AG04450 (cell line): ENCODE measurements at regions not wholly inside any gene's neighbourhood (a gene's known extent, or its start where the extent isn't known, plus 50 kb on each side); places are given as distances from the start of the nearest gene placed in this dataset.

Source experiments
- CTCF ChIA-PET: fragments of 300-600, 350-600 bp; formaldehyde crosslinking; extraction: SDS; loops from one replicate; lab custom pipeline; 2022; ENCODE audit warnings: antibody characterized with exemption, inconsistent platforms; lab: Charles Lee
- POLR2A ChIA-PET: fragments of 350-600 bp; formaldehyde crosslinking; extraction: SDS; loops from one replicate; lab custom pipeline; 2021; ENCODE audit warnings: antibody characterized with exemption, inconsistent platforms; lab: Yijun Ruan, JAX
- DNase-seq: peaks from one replicate; pipeline ENCODE4 v3.0.0-alpha.2; 2011; ENCODE audit warnings: low read depth, low spot score
- H3K27ac ChIP-seq: one replicate; pipeline ENCODE4 v1.5.1; 2012; ENCODE audit warnings: low read depth, low read length, control low read depth
- H3K27me3 ChIP-seq: one replicate; pipeline ENCODE4 v1.6.0; 2012; ENCODE audit warnings: low read length; ENCODE audit not compliant: control insufficient read depth, insufficient read depth
- H3K4me3 ChIP-seq: 2 replicates; pipeline ENCODE4 v1.5.1; 2011; ENCODE audit warnings: mild to moderate bottlenecking, low read depth, low read length, control low read depth
- H3K9me3 ChIP-seq: 2 replicates; pipeline ENCODE4 v1.5.1; 2012; ENCODE audit warnings: low read length; ENCODE audit not compliant: control insufficient read depth, insufficient read depth
- CTCF ChIP-seq: IDR thresholded peaks from 2 replicates; pipeline ENCODE4 v1.5.1; 2011; ENCODE audit warnings: low read depth, low read length, control low read depth, inconsistent platforms

- no peak for DNase-seq
- ChIA-PET POLR2A (no interaction called here), CTCF (no interaction called here)
- Histone ChIP-seq H3K4me3 (no peak overlapping the region), H3K27ac (no peak overlapping the region), H3K9me3 (no peaks in the 10 kb centered on the region), H3K27me3 (no peaks in the 10 kb centered on the region)
- TF ChIP-seq CTCF: no peak
Measured at GRCh38 chr12:23088594-23088993, 463.6 kb downstream of the ETNK1 start.

GRCh38 chr12:23093488-23093887 is 468.5 kb downstream of the ETNK1 start:
- H3K9me3 ChIP-seq: no peaks in the 10 kb centered on the region
- H3K4me3 ChIP-seq: no peak overlapping the region
- ChIA-PET POLR2A (no interaction called here), CTCF (no interaction called here)
- DNase-seq: no peak
- no peak overlapping the region for H3K27ac ChIP-seq
- no peaks in the 10 kb centered on the region for H3K27me3 ChIP-seq
- no peak for TF ChIP-seq CTCF

GRCh38 chr12:23096321-23096720 is 471.4 kb downstream of the ETNK1 start:
- Histone ChIP-seq H3K4me3 (no peak overlapping the region), H3K9me3 (no peaks in the 10 kb centered on the region), H3K27me3 (no peaks in the 10 kb centered on the region), H3K27ac (no peak overlapping the region)
- TF ChIP-seq CTCF: no peak
- POLR2A ChIA-PET: no interaction called here
- no peak for DNase-seq
- CTCF ChIA-PET: no interaction called here

- H3K4me3 ChIP-seq: no peak overlapping the region
- no peak overlapping the region for H3K27ac ChIP-seq
- DNase-seq: no peak
- no peaks in the 10 kb centered on the region for H3K27me3 ChIP-seq
- POLR2A ChIA-PET: no interaction called here
- no peaks in the 10 kb centered on the region for H3K9me3 ChIP-seq
- CTCF ChIA-PET: no interaction called here
- no peak for TF ChIP-seq CTCF
Measured at GRCh38 chr12:23098110-23098509, 473.1 kb downstream of the ETNK1 start.

GRCh38 chr12:23098517-23098916 is 473.5 kb downstream of the ETNK1 start:
- DNase-seq: no peak
- Histone ChIP-seq H3K27me3 (no peaks in the 10 kb centered on the region), H3K9me3 (no peaks in the 10 kb centered on the region), H3K4me3 (no peak overlapping the region), H3K27ac (no peak overlapping the region)
- ChIA-PET CTCF (no interaction called here), POLR2A (no interaction called here)
- no peak for TF ChIP-seq CTCF
